Fibroblast of lung (primary cell): ENCODE measurements at regions not wholly inside any gene's neighbourhood (a gene's known extent, or its start where the extent isn't known, plus 50 kb on each side); places are given as distances from the start of the nearest gene placed in this dataset.

Source experiments
- EZH2 ChIP-seq: IDR thresholded peaks from 2 replicates; pipeline ENCODE4 v1.5.1; 2012; ENCODE audit warnings: low read length, control low read depth, mild to moderate bottlenecking; ENCODE audit errors: missing control alignments
- TF ChIP-seq, protein P1 (sequence below), 2 donors: IDR thresholded peaks in 1 of 2; conservative IDR thresholded peaks in 1 of 2; 1 replicate in 1 of 2; 2 replicates in 1 of 2; pipeline ENCODE4 v1.5.1; 2011 to 2012; ENCODE audit warnings: low read length in 2 of 2, control low read depth in 1 of 2, inconsistent platforms in 1 of 2, low read depth in 1 of 2, mild to moderate bottlenecking in 1 of 2

DNA sequence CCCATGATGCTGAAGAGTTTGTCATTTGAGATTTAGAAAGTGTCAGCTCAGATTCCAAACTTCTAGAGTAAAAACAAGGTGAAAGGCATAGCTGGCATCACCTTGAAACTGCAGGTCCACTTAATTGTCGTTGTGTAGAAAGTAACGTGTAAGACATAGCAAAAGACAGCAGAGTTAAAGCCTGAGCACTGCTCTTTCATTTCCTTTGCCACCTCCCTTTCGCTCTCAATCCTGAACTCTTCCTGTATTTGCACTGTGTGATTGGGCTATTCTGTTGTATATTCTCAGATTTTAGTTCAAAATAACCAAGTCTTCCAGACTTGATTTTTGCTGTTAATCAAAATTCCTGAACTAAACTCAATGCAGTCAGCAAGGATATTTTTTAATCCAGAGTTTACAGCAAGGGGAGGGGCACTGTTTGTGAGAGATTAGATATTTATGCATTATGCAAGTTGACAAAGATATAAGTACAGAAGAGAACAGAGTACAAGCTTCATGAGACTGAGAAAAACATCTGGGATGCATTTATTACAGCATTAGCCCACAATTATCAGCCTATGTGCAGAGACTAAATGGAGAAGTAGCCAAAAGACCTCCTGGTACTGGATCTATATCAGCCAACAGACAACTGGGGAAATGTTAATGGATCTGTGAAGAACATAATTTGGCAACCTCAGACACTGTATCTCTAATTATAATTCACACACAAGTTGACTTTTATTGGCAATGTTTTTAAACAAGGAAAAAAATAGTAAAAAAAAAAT, 328.6 kb downstream of the SUCLA2 start:
- TF ChIP-seq, protein P1, sequence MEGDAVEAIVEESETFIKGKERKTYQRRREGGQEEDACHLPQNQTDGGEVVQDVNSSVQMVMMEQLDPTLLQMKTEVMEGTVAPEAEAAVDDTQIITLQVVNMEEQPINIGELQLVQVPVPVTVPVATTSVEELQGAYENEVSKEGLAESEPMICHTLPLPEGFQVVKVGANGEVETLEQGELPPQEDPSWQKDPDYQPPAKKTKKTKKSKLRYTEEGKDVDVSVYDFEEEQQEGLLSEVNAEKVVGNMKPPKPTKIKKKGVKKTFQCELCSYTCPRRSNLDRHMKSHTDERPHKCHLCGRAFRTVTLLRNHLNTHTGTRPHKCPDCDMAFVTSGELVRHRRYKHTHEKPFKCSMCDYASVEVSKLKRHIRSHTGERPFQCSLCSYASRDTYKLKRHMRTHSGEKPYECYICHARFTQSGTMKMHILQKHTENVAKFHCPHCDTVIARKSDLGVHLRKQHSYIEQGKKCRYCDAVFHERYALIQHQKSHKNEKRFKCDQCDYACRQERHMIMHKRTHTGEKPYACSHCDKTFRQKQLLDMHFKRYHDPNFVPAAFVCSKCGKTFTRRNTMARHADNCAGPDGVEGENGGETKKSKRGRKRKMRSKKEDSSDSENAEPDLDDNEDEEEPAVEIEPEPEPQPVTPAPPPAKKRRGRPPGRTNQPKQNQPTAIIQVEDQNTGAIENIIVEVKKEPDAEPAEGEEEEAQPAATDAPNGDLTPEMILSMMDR (conservative IDR thresholded peaks at IDR 0.05 in 1 of 2, IDR thresholded peaks at IDR 0.05 in 1 of 2; ENCODE audit: low read depth in 1 of 2, low read length in 2 of 2) = no peak
- TF ChIP-seq EZH2 = no peak
